ENCODE measurements at regions not wholly inside any gene's neighbourhood (a gene's known extent, or its start where the extent isn't known, plus 50 kb on each side); places are given as distances from the start of the nearest gene placed in this dataset.

DNA sequence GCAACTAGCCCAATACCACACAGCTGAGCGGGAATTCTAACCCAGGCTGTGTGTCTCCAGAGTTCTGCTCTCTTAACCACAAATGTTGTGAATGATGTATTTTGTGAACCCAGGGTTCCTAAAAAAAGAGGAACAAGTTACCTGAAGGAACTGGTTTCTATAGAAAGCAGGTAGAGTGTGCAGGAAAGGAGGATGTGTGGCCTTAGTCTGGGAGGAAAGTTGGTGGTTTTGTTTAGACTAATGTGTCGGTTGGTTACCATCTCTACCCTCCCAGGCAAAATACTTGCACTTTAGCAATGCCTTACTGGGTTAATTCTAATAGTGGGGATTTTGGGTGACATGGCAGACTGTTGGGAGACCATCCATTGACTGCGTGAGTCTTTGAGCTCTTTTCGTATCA, 143.3 kb downstream of the SCP2D1 start:
- Histone ChIP-seq H3K27me3 (ENCODE audit: control insufficient read depth in 2 of 2, insufficient read depth in 2 of 2, low read length in 2 of 2) (no peaks in the 10 kb centered on the region), H3K9me1 (ENCODE audit: control insufficient read depth, insufficient read depth, low read length) (no peaks in the 10 kb centered on the region), H3K9ac (ENCODE audit: insufficient read depth in 1 of 2, low read depth in 2 of 2, low read length in 2 of 2) (no peak overlapping the region), H2AFZ (ENCODE audit: low read depth, low read length) (no peak overlapping the region), H3K9me3 (replicated peaks; ENCODE audit: control insufficient read depth, insufficient read depth, low read depth, low read length) (no peaks in the 10 kb centered on the region), H3K27ac (ENCODE audit: extremely low read depth, low read depth, low read length) (no peak overlapping the region), H4K20me1 (replicated peaks; ENCODE audit: control insufficient read depth, insufficient read depth, low read length) (no peaks in the 10 kb centered on the region), H3K4me3 (no peak overlapping the region), H3K4me1 (replicated peaks in 1 of 2; ENCODE audit: control insufficient read depth in 2 of 2, insufficient read depth in 2 of 2, low read length in 2 of 2) (no peaks in the 10 kb centered on the region), H3K79me2 (ENCODE audit: control insufficient read depth, insufficient read depth, low read length) (no peaks in the 10 kb centered on the region), H3K36me3 (ENCODE audit: control insufficient read depth, insufficient read depth, low read length) (no peaks in the 10 kb centered on the region), H3K4me2 (ENCODE audit: insufficient read depth, low read length) (no peak overlapping the region)
- ChIA-PET CTCF (ENCODE audit: low intra/inter-chr PET ratio) (no interaction called here), POLR2A (no interaction called here)
- no peak for TF ChIP-seq MTF1 (CRISPR knock-in tag; IDR thresholded peaks at IDR 0.05; ENCODE audit: borderline replicate concordance)
- TF ChIP-seq CREBBP (IDR thresholded peaks at IDR 0.05; ENCODE audit: low read depth, low read length): no peak
- TF ChIP-seq, protein P1, sequence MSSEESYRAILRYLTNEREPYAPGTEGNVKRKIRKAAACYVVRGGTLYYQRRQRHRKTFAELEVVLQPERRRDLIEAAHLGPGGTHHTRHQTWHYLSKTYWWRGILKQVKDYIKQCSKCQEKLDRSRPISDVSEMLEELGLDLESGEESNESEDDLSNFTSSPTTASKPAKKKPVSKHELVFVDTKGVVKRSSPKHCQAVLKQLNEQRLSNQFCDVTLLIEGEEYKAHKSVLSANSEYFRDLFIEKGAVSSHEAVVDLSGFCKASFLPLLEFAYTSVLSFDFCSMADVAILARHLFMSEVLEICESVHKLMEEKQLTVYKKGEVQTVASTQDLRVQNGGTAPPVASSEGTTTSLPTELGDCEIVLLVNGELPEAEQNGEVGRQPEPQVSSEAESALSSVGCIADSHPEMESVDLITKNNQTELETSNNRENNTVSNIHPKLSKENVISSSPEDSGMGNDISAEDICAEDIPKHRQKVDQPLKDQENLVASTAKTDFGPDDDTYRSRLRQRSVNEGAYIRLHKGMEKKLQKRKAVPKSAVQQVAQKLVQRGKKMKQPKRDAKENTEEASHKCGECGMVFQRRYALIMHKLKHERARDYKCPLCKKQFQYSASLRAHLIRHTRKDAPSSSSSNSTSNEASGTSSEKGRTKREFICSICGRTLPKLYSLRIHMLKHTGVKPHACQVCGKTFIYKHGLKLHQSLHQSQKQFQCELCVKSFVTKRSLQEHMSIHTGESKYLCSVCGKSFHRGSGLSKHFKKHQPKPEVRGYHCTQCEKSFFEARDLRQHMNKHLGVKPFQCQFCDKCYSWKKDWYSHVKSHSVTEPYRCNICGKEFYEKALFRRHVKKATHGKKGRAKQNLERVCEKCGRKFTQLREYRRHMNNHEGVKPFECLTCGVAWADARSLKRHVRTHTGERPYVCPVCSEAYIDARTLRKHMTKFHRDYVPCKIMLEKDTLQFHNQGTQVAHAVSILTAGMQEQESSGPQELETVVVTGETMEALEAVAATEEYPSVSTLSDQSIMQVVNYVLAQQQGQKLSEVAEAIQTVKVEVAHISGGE (CRISPR knock-in tag; IDR thresholded peaks at IDR 0.05): no peak
- no peak for TF ChIP-seq HNRNPUL1 (IDR thresholded peaks at IDR 0.05; ENCODE audit: low read length)
- no peak for FAIRE-seq
- ATAC-seq: no peak
- BruUV-seq (replicated peaks): no TSS peak
- intact Hi-C loops (cut with micrococcal nuclease) (no loop called here), in situ Hi-C loops (cut with MboI) (no loop called here)
- 2% methylated on average over 4 of the region's 4 CpGs for WGBS (ENCODE audit: insufficient coverage, low coverage, missing lambda C conversion rate)
- no peak for DNase-seq (ENCODE audit: extremely low read depth in 1 of 4, low spot score in 3 of 4)
